ENCODE measurements at regions not wholly inside any gene's neighbourhood (a gene's known extent, or its start where the extent isn't known, plus 50 kb on each side); places are given as distances from the start of the nearest gene placed in this dataset.

GRCh38 chr3:15964605-15965442 is 167.0 kb upstream of the ANKRD28 start:
- Histone ChIP-seq H3K4me3 (IDR thresholded peaks at IDR 0.05; ENCODE audit: insufficient read depth, low read depth, low read length) (no peak overlapping the region), H3K36me3 (ENCODE audit: insufficient read depth) (no peaks in the 10 kb centered on the region), H3K27ac (no peak overlapping the region), H2AFZ (ENCODE audit: low read depth) (no peak overlapping the region), H3K9ac (no peak overlapping the region), H3K27me3 (ENCODE audit: insufficient read depth, low read depth) (no peaks in the 10 kb centered on the region), H3K79me2 (ENCODE audit: insufficient read depth, low read depth) (no peaks in the 10 kb centered on the region), H4K20me1 (ENCODE audit: insufficient read depth) (no peaks in the 10 kb centered on the region), H3K4me1 (ENCODE audit: low read depth, poor library complexity, severe bottlenecking) (no peaks in the 10 kb centered on the region), H3K4me2 (no peak overlapping the region)
- no peak for TF ChIP-seq CTCF (conservative IDR thresholded peaks at IDR 0.05; ENCODE audit: low read depth, low read length)

- Histone ChIP-seq H3K27me3 (ENCODE audit: insufficient read depth, low read depth) (no peaks in the 10 kb centered on the region), H3K27ac (no peak overlapping the region), H3K4me2 (no peak overlapping the region), H2AFZ (ENCODE audit: low read depth) (no peak overlapping the region), H3K4me3 (IDR thresholded peaks at IDR 0.05; ENCODE audit: insufficient read depth, low read depth, low read length) (no peak overlapping the region), H3K4me1 (ENCODE audit: low read depth, poor library complexity, severe bottlenecking) (no peaks in the 10 kb centered on the region), H3K79me2 (ENCODE audit: insufficient read depth, low read depth) (no peaks in the 10 kb centered on the region), H3K9ac (no peak overlapping the region), H3K36me3 (ENCODE audit: insufficient read depth) (no peaks in the 10 kb centered on the region), H4K20me1 (ENCODE audit: insufficient read depth) (no peaks in the 10 kb centered on the region)
- TF ChIP-seq CTCF (conservative IDR thresholded peaks at IDR 0.05; ENCODE audit: low read depth, low read length), result no peak
These were observed 169.8 kb upstream of the ANKRD28 start for GRCh38 chr3:15967577-15967976.

- Histone ChIP-seq H3K27me3 (ENCODE audit: insufficient read depth, low read depth) (no peaks in the 10 kb centered on the region), H3K27ac (no peak overlapping the region), H3K36me3 (ENCODE audit: insufficient read depth) (no peaks in the 10 kb centered on the region), H3K79me2 (ENCODE audit: insufficient read depth, low read depth) (no peaks in the 10 kb centered on the region), H3K9ac (no peak overlapping the region), H3K4me2 (no peak overlapping the region), H3K4me1 (ENCODE audit: low read depth, poor library complexity, severe bottlenecking) (no peaks in the 10 kb centered on the region), H2AFZ (ENCODE audit: low read depth) (no peak overlapping the region), H4K20me1 (ENCODE audit: insufficient read depth) (no peaks in the 10 kb centered on the region), H3K4me3 (IDR thresholded peaks at IDR 0.05; ENCODE audit: insufficient read depth, low read depth, low read length) (no peak overlapping the region)
- no peak for TF ChIP-seq CTCF (conservative IDR thresholded peaks at IDR 0.05; ENCODE audit: low read depth, low read length)
These were observed 172.3 kb upstream of the ANKRD28 start for GRCh38 chr3:15969874-15970640.

GRCh38 chr3:15973414-15973813 is 175.6 kb upstream of the ANKRD28 start:
- Histone ChIP-seq H3K36me3 (ENCODE audit: insufficient read depth) (no peaks in the 10 kb centered on the region), H3K9ac (no peak overlapping the region), H3K4me2 (no peak overlapping the region), H3K4me1 (ENCODE audit: low read depth, poor library complexity, severe bottlenecking) (no peaks in the 10 kb centered on the region), H4K20me1 (ENCODE audit: insufficient read depth) (no peaks in the 10 kb centered on the region), H3K27ac (no peak overlapping the region), H3K4me3 (IDR thresholded peaks at IDR 0.05; ENCODE audit: insufficient read depth, low read depth, low read length) (no peak overlapping the region), H3K79me2 (ENCODE audit: insufficient read depth, low read depth) (no peaks in the 10 kb centered on the region), H2AFZ (ENCODE audit: low read depth) (no peak overlapping the region), H3K27me3 (ENCODE audit: insufficient read depth, low read depth) (no peaks in the 10 kb centered on the region)
- no peak for TF ChIP-seq CTCF (conservative IDR thresholded peaks at IDR 0.05; ENCODE audit: low read depth, low read length)
